ENCODE measurements at regions not wholly inside any gene's neighbourhood (a gene's known extent, or its start where the extent isn't known, plus 50 kb on each side); places are given as distances from the start of the nearest gene placed in this dataset.

DNA sequence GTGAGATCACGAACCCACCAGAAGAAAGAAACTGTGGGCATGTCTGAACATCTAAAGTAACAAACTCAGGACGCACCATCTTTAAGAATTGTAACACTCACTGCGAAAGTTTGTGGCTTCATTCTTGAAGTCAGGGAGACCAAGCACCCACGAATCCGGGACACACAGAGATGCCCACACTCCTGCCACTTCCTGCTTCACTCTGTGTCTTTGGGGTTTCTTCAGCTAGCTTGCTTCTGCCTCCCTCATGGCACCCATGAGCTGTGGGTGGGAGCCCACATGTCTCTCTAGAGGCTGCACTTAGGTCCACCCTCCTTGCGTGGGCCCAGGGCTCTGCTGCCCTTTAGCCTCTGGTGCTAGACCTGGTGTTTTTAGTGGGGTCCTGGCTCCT is 61.2 kb upstream of the CNOT6 start:
- H3K27me3 Mint-ChIP-seq: peaks cover 3 to 5% of the 10 kb centered on the region in 2 donors
- intact Hi-C loops (cut with micrococcal nuclease): no loop called here
- H3K4me1 ChIP-seq (ENCODE audit: insufficient read depth, low read length): no peaks in the 10 kb centered on the region
- H3K27ac ChIP-seq (ENCODE audit: low read depth, low read length): no peak overlapping the region
- POLR2A ChIA-PET (ENCODE audit: partially characterized antibody): no interaction called here
- H3K4me3 ChIP-seq (ENCODE audit: low read length in 2 of 2): no peak overlapping the region
- DNase-seq: no peak
- no peaks in the 10 kb centered on the region for H3K36me3 Mint-ChIP-seq
- no peaks in the 10 kb centered on the region for H3K36me3 ChIP-seq (ENCODE audit: insufficient read depth, low read length)
- H3K4me1 Mint-ChIP-seq: peaks cover 0 to 1% (median 0%) of the 10 kb centered on the region in 4 donors
- CTCF ChIA-PET (ENCODE audit: partially characterized antibody): interaction anchor here (1.5 kb wide), 1 partner anchor 35 kb away, joined by 3 read pairs; no protein-coding TSS in a partner anchor
- no peaks in the 10 kb centered on the region for H3K27me3 ChIP-seq (ENCODE audit: insufficient read depth, low read length)
- no peaks in the 10 kb centered on the region for H3K9me3 ChIP-seq (ENCODE audit: control insufficient read depth in 1 of 2, low read length in 2 of 2)
- H3K27ac Mint-ChIP-seq: no peak overlapping the region
- H3K4me3 Mint-ChIP-seq: no peak overlapping the region
- H3K9me3 Mint-ChIP-seq: peaks cover 0 to 3% (median 0%) of the 10 kb centered on the region in 8 donors

DNA sequence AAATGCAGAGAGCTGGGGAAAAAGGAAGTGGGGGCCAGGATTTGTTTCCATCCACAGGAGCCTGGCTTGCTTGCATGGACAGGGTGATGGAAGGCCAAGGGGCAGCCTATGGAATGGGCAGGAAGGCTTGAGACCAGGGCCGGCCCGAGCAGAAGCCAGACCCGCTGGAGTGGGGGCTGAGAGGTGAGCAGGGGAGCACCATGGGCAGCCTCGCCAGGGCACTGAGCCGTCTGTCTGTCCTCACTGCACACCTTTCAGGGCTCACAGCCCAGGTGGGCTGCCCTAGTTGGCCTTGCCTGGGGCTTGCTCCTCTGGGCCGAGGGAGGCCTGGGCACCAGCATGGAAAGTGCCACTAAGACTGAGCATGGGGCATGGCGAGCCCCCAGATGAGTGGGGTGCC is 58.6 kb upstream of the CNOT6 start:
- Mint-ChIP-seq H3K9me3 (peaks cover 0 to 10% (median 0%) of the 10 kb centered on the region in 8 donors), H3K27me3 (peaks cover 6 to 7% of the 10 kb centered on the region in 2 donors), H3K4me3 (no peak overlapping the region), H3K4me1 (peaks cover 0 to 1% (median 0%) of the 10 kb centered on the region in 4 donors), H3K36me3 (no peaks in the 10 kb centered on the region), H3K27ac (no peak overlapping the region)
- Histone ChIP-seq H3K4me1 (ENCODE audit: insufficient read depth, low read length) (no peaks in the 10 kb centered on the region), H3K9me3 (ENCODE audit: control insufficient read depth in 1 of 2, low read length in 2 of 2) (no peaks in the 10 kb centered on the region), H3K36me3 (ENCODE audit: insufficient read depth, low read length) (no peaks in the 10 kb centered on the region), H3K4me3 (ENCODE audit: low read length in 2 of 2) (no peak overlapping the region), H3K27ac (ENCODE audit: low read depth, low read length) (no peak overlapping the region), H3K27me3 (ENCODE audit: insufficient read depth, low read length) (no peaks in the 10 kb centered on the region)
- no peak for DNase-seq
- intact Hi-C loops (cut with micrococcal nuclease): no loop called here
- POLR2A ChIA-PET (ENCODE audit: partially characterized antibody): no interaction called here
- CTCF ChIA-PET (ENCODE audit: partially characterized antibody): no interaction called here

DNA sequence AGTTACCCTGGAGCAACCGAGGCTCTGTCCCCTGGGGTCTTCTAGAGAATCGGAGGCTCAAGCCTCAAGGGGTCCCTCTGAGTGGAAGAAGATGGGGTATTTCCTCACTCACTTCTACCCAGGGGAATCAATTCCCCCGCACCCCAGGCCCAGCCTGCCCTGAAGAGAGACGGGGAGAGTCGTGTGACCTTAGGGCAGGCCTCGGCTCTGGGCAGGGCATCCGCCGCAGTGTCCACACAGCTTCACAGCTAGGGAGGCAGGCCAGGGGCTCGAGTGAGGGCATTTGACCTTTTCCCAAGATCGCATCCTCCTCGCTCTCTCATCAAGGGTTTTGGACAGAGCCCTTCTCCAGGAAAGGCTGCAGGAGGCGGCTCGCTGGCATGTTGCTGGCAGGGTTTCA is 57.9 kb upstream of the CNOT6 start:
- no peak overlapping the region for H3K4me3 ChIP-seq (ENCODE audit: low read length in 2 of 2)
- Mint-ChIP-seq H3K36me3 (no peaks in the 10 kb centered on the region), H3K9me3 (peaks cover 0 to 10% (median 0%) of the 10 kb centered on the region in 8 donors), H3K27ac (no peak overlapping the region), H3K4me3 (no peak overlapping the region), H3K4me1 (peaks cover 0 to 1% (median 0%) of the 10 kb centered on the region in 4 donors), H3K27me3 (peaks cover 6 to 7% of the 10 kb centered on the region in 2 donors)
- CTCF ChIA-PET (ENCODE audit: partially characterized antibody): no interaction called here
- H3K4me1 ChIP-seq (ENCODE audit: insufficient read depth, low read length): no peaks in the 10 kb centered on the region
- H3K36me3 ChIP-seq (ENCODE audit: insufficient read depth, low read length): no peaks in the 10 kb centered on the region
- intact Hi-C loops (cut with micrococcal nuclease): no loop called here
- no peak overlapping the region for H3K27ac ChIP-seq (ENCODE audit: low read depth, low read length)
- no peaks in the 10 kb centered on the region for H3K9me3 ChIP-seq (ENCODE audit: control insufficient read depth in 1 of 2, low read length in 2 of 2)
- H3K27me3 ChIP-seq (ENCODE audit: insufficient read depth, low read length): no peaks in the 10 kb centered on the region
- POLR2A ChIA-PET (ENCODE audit: partially characterized antibody): no interaction called here
- DNase-seq: no peak

DNA sequence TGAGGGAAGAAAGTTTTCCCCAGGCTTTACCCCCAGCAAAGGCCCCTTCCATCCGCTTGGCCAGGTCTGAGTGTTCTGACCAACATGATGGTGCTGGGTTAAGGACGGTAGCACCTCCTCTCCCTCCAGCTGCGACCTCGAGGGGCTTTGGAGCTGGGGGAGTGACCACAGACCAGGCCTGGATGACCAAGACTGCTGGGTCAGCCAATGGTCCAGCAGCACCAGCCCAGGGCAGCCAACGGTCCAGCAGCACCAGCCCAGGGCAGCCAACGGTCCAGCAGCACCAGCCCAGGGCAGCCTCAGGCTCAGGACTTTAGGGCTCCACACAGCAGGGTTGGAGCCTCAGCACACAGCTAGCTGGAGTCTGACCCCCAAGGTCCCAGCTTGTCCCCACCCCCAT is 57.2 kb upstream of the CNOT6 start:
- H3K27ac Mint-ChIP-seq: no peak overlapping the region
- H3K4me1 ChIP-seq (ENCODE audit: insufficient read depth, low read length): no peaks in the 10 kb centered on the region
- no peaks in the 10 kb centered on the region for H3K36me3 Mint-ChIP-seq

DNA sequence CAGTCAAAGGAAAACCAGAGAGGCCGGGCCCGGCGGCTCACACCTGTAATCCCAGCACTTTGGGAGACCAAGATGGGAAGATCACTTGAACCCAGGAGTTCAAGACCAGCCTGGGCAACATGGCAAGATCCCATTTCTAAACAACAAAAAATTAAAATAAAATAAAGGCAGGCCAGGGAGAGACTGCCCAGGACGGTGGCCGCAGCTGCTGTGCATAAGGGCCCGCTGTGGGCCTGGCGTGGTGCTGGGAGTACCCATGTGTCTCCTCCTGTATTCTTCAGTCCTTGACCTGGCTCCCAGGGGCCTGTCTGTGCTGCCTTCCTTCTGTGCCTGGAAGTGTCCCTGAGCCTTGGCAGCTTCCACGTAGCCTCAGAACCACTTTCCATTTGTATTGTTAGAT is 56.8 kb upstream of the CNOT6 start:
- Mint-ChIP-seq H3K9me3 (peaks cover 0 to 10% (median 0%) of the 10 kb centered on the region in 8 donors), H3K4me3 (no peak overlapping the region), H3K27me3 (peaks cover 6 to 7% of the 10 kb centered on the region in 2 donors), H3K27ac (no peak overlapping the region), H3K4me1 (peaks cover 0 to 1% (median 0%) of the 10 kb centered on the region in 4 donors), H3K36me3 (no peaks in the 10 kb centered on the region)
- no peaks in the 10 kb centered on the region for H3K27me3 ChIP-seq (ENCODE audit: insufficient read depth, low read length)
- H3K27ac ChIP-seq (ENCODE audit: low read depth, low read length): no peak overlapping the region
- ChIA-PET CTCF (ENCODE audit: partially characterized antibody) (no interaction called here), POLR2A (ENCODE audit: partially characterized antibody) (no interaction called here)
- H3K4me3 ChIP-seq (ENCODE audit: low read length in 2 of 2): no peak overlapping the region
- intact Hi-C loops (cut with micrococcal nuclease): no loop called here
- H3K36me3 ChIP-seq (ENCODE audit: insufficient read depth, low read length): no peaks in the 10 kb centered on the region
- no peaks in the 10 kb centered on the region for H3K4me1 ChIP-seq (ENCODE audit: insufficient read depth, low read length)
- H3K9me3 ChIP-seq (ENCODE audit: control insufficient read depth in 1 of 2, low read length in 2 of 2): no peaks in the 10 kb centered on the region
- no peak for DNase-seq

More for the DNA sequence above, 57.2 kb upstream of the CNOT6 start:
- ChIA-PET CTCF (ENCODE audit: partially characterized antibody) (no interaction called here), POLR2A (ENCODE audit: partially characterized antibody) (no interaction called here)
- H3K27ac ChIP-seq (ENCODE audit: low read depth, low read length): no peak overlapping the region
- no peaks in the 10 kb centered on the region for H3K9me3 ChIP-seq (ENCODE audit: control insufficient read depth in 1 of 2, low read length in 2 of 2)
- no peak overlapping the region for H3K4me3 Mint-ChIP-seq
- H3K4me3 ChIP-seq (ENCODE audit: low read length in 2 of 2): no peak overlapping the region
- intact Hi-C loops (cut with micrococcal nuclease): no loop called here
- DNase-seq: no peak
- peaks cover 0 to 1% (median 0%) of the 10 kb centered on the region in 4 donors for H3K4me1 Mint-ChIP-seq
- no peaks in the 10 kb centered on the region for H3K36me3 ChIP-seq (ENCODE audit: insufficient read depth, low read length)
- peaks cover 6 to 7% of the 10 kb centered on the region in 2 donors for H3K27me3 Mint-ChIP-seq
- H3K27me3 ChIP-seq (ENCODE audit: insufficient read depth, low read length): no peaks in the 10 kb centered on the region
- peaks cover 0 to 10% (median 0%) of the 10 kb centered on the region in 8 donors for H3K9me3 Mint-ChIP-seq

DNA sequence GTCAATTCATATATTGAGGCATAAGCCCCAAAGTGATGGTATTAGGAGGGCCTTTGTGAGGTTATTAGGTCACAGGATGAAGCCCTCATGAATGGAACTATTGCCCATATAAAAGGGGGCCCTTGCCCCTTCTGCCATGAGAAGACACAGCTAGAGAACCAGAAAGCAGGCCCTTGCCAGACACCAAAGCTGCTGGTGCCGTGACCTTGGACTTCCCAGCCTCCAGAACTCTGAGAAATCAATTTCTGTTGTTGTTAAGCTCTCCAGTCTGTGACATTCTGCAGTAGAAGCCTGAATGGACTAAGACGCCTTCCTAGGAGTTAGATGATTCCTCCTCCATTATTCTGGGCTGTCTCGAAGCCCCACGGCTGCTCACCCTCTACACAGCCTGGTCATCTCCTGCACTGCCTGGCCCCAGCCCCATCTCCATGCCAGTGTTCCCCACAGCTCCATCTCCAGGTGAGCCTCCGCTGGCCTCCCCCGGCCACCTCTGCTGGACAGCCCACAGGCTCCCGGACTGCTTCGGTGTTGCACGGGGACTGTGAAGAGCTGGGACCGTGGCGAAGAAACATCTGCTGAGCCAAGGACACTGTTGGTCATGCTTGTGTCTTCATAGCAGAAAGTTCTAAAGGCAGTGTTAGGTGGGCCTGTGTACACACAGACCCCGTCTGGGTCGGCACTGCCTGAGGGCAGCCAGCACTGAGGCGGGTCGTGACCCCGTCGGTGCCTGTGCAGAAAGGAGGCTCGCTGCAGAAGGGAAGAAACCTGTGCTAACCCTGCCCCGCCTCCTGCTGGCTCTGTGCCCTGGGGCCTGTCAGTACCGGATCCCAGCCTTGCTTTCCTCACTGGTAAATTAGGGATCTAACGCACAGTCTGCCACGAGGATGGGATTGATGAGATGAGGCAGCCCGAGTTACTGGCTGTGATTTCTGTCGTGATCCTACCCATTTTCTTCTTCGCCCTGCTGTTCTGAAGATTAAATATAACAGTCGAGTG is 55.1 kb upstream of the CNOT6 start:
- Histone ChIP-seq H3K4me3 (ENCODE audit: low read length in 2 of 2) (no peak overlapping the region), H3K4me1 (ENCODE audit: insufficient read depth, low read length) (no peaks in the 10 kb centered on the region), H3K27me3 (ENCODE audit: insufficient read depth, low read length) (no peaks in the 10 kb centered on the region), H3K27ac (ENCODE audit: low read depth, low read length) (no peak overlapping the region), H3K9me3 (ENCODE audit: control insufficient read depth in 1 of 2, low read length in 2 of 2) (no peaks in the 10 kb centered on the region), H3K36me3 (ENCODE audit: insufficient read depth, low read length) (no peaks in the 10 kb centered on the region)
- intact Hi-C loops (cut with micrococcal nuclease): no loop called here
- ChIA-PET POLR2A (ENCODE audit: partially characterized antibody) (no interaction called here), CTCF (ENCODE audit: partially characterized antibody) (no interaction called here)
- Mint-ChIP-seq H3K4me3 (no peak overlapping the region), H3K27me3 (peaks cover 7% of the 10 kb centered on the region in 2 donors), H3K27ac (no peak overlapping the region), H3K9me3 (peaks cover 0 to 13% (median 2%) of the 10 kb centered on the region in 8 donors), H3K36me3 (no peaks in the 10 kb centered on the region), H3K4me1 (no peaks in the 10 kb centered on the region)
- no peak for DNase-seq

DNA sequence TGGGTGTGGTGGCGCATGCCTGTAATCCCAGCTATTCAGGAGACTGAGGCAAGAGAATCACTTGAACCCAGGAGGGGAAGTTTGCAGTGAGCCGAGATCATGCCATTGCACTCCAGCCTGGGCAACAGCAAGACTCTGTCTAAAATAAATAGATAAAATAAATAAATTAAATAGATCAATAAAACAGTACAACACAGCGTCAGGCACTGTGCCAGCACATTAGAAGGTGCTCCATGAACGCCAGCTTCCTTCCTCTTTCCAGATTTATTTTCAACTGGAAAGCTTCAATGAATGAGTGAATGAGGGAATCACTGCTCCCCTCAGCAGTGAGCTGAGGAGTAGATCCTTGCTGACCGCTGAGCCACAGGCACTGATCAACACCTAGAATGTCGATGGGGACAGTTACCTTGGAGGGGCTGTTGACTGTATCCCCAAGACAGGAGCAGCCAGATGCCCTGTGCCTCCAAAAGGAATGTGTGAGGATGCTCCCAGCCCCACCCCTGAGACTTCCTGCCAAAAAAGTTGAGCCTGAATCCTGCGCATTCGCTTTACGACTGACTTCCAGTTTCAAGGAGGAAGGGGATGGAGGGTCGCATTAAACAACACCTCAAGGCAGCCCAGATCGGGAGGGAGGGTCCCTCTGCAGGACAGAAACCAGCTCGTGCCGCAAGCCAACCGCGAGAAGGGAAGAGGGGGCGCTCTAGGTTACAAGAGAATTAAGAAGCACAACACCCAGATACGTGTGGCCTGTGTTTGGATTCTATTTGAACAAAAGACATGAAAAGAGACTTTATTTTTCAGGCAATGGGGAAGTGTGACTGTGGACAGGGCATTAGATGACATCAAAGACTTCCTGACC is 54.0 kb upstream of the CNOT6 start:
- peaks cover 0 to 23% (median 11%) of the 10 kb centered on the region in 8 donors for H3K9me3 Mint-ChIP-seq
- DNase-seq: no peak
- peaks cover 7% of the 10 kb centered on the region in 2 donors for H3K27me3 Mint-ChIP-seq
- Histone ChIP-seq H3K9me3 (ENCODE audit: control insufficient read depth in 1 of 2, low read length in 2 of 2) (no peaks in the 10 kb centered on the region), H3K27me3 (ENCODE audit: insufficient read depth, low read length) (no peaks in the 10 kb centered on the region), H3K36me3 (ENCODE audit: insufficient read depth, low read length) (no peaks in the 10 kb centered on the region), H3K4me3 (ENCODE audit: low read length in 2 of 2) (no peak overlapping the region), H3K4me1 (ENCODE audit: insufficient read depth, low read length) (no peaks in the 10 kb centered on the region), H3K27ac (ENCODE audit: low read depth, low read length) (no peak overlapping the region)
- ChIA-PET POLR2A (ENCODE audit: partially characterized antibody) (no interaction called here), CTCF (ENCODE audit: partially characterized antibody) (interaction anchor here (1.8 kb wide), 1 partner anchor 31 kb away, joined by 4 read pairs; no protein-coding TSS in a partner anchor)
- H3K4me3 Mint-ChIP-seq: no peak overlapping the region
- H3K4me1 Mint-ChIP-seq: no peaks in the 10 kb centered on the region
- H3K36me3 Mint-ChIP-seq: no peaks in the 10 kb centered on the region
- intact Hi-C loops (cut with micrococcal nuclease): no loop called here
- H3K27ac Mint-ChIP-seq: no peak overlapping the region

Measured in CD4-positive, alpha-beta memory T cell (primary cell).